SK-N-SH treated with all-trans-retinoic acid at 6 μM for 48 hours (cell line): ENCODE measurements at regions not wholly inside any gene's neighbourhood (a gene's known extent, or its start where the extent isn't known, plus 50 kb on each side); places are given as distances from the start of the nearest gene placed in this dataset.

Source experiments
- ATAC-seq: fragments of 200-7000 bp; cut with Tn5 transposase; 3 replicates; pipeline ENCODE4 v1.9.1; 2020; ENCODE audit warnings: mild to moderate bottlenecking, moderate library complexity
- ARNTL ChIP-seq: fragments of 450-650 bp; formaldehyde crosslinking; IDR thresholded peaks from 2 replicates; pipeline ENCODE4 v1.5.0; 2020; ENCODE audit warnings: low read depth, mild to moderate bottlenecking, moderate library complexity, borderline replicate concordance
- BACH2 ChIP-seq: fragments of 250-450 bp; sonication (Bioruptor Pico); IDR thresholded peaks from 2 replicates; pipeline ENCODE4 v1.9.0; 2021; ENCODE audit warnings: mild to moderate bottlenecking, borderline replicate concordance
- CSDC2 ChIP-seq: fragments of 250-450 bp; sonication (Bioruptor Pico); IDR thresholded peaks from 2 replicates; pipeline ENCODE4 v1.5.0; 2020; ENCODE audit warnings: mild to moderate bottlenecking, moderate library complexity
- ESRRG ChIP-seq: fragments of 250-450 bp; sonication (Bioruptor Pico); IDR thresholded peaks from 2 replicates; pipeline ENCODE4 v1.6.1; 2021; ENCODE audit warnings: mild to moderate bottlenecking
- GLIS3 ChIP-seq: fragments of 250-450 bp; sonication (Bioruptor Pico); IDR thresholded peaks from 2 replicates; pipeline ENCODE4 v1.5.0; 2020; ENCODE audit warnings: mild to moderate bottlenecking, moderate library complexity
- ISL1 ChIP-seq: fragments of 250-450 bp; sonication (Bioruptor Pico); IDR thresholded peaks from 2 replicates; pipeline ENCODE4 v2.1.2; 2022; ENCODE audit warnings: mild to moderate bottlenecking, moderate library complexity
- OSR1 ChIP-seq: fragments of 250-450 bp; sonication (Bioruptor Pico); IDR thresholded peaks from 2 replicates; pipeline ENCODE4 v1.8.0; 2022; ENCODE audit warnings: moderate library complexity, mild to moderate bottlenecking, inconsistent platforms
- PPARA ChIP-seq: fragments of 250-450 bp; sonication (Bioruptor Pico); IDR thresholded peaks from 2 replicates; pipeline ENCODE4 v1.5.0; 2020; ENCODE audit warnings: mild to moderate bottlenecking, borderline replicate concordance
- RARB ChIP-seq: fragments of 250-450 bp; sonication (Bioruptor Pico); IDR thresholded peaks from 2 replicates; pipeline ENCODE4 v1.8.0; 2021; ENCODE audit warnings: mild to moderate bottlenecking, moderate library complexity
- SNAI2 ChIP-seq: fragments of 250-450 bp; sonication (Bioruptor Pico); IDR thresholded peaks from 2 replicates; pipeline ENCODE4 v1.5.0; 2020; ENCODE audit warnings: mild to moderate bottlenecking, moderate library complexity
- TCF4 ChIP-seq: fragments of 250-450 bp; sonication (Bioruptor Pico); IDR thresholded peaks from 2 replicates; pipeline ENCODE4 v1.8.0; 2021; ENCODE audit warnings: mild to moderate bottlenecking, moderate library complexity, borderline replicate concordance
- TOX ChIP-seq: fragments of 250-450 bp; sonication (Bioruptor Pico); IDR thresholded peaks from 2 replicates; pipeline ENCODE4 v1.8.0; 2021; ENCODE audit warnings: mild to moderate bottlenecking, moderate library complexity, borderline replicate concordance
- ZC3H10 ChIP-seq: fragments of 250-450 bp; sonication (Bioruptor Pico); IDR thresholded peaks from 2 replicates; pipeline ENCODE4 v1.5.1; 2021; ENCODE audit warnings: mild to moderate bottlenecking, moderate library complexity
- ZFP3 ChIP-seq: fragments of 250-450 bp; sonication (Bioruptor Pico); IDR thresholded peaks from 2 replicates; pipeline ENCODE4 v1.5.0; 2020; ENCODE audit warnings: mild to moderate bottlenecking, moderate library complexity
- ZFP30 ChIP-seq: fragments of 450-650 bp; formaldehyde crosslinking; IDR thresholded peaks from 2 replicates; pipeline ENCODE4 v1.5.0; 2022; ENCODE audit warnings: mild to moderate bottlenecking, moderate library complexity
- ZNF565 ChIP-seq: fragments of 450-650 bp; formaldehyde crosslinking; conservative IDR thresholded peaks from 2 replicates; pipeline ENCODE4 v1.5.0; 2020; ENCODE audit warnings: low read depth, mild to moderate bottlenecking, moderate library complexity
- ZNF8 ChIP-seq: fragments of 450-650 bp; formaldehyde crosslinking; IDR thresholded peaks from 2 replicates; pipeline ENCODE4 v1.5.0; 2020; ENCODE audit warnings: mild to moderate bottlenecking, moderate library complexity
- TF ChIP-seq, protein P1 (sequence below): fragments of 250-450 bp; sonication (Bioruptor Pico); IDR thresholded peaks from 2 replicates; pipeline ENCODE4 v1.5.1; 2020; ENCODE audit warnings: low read depth, mild to moderate bottlenecking, moderate library complexity
- TF ChIP-seq, protein P2 (sequence below): fragments of 250-450 bp; sonication (Bioruptor Pico); IDR thresholded peaks from 2 replicates; pipeline ENCODE4 v1.5.1; 2021; ENCODE audit warnings: mild to moderate bottlenecking, moderate library complexity
- TF ChIP-seq, protein P3 (sequence below): fragments of 250-450 bp; sonication (Bioruptor Pico); IDR thresholded peaks from 2 replicates; pipeline ENCODE4 v1.8.0; 2020; ENCODE audit warnings: mild to moderate bottlenecking, moderate library complexity, borderline replicate concordance
- TF ChIP-seq, protein P4 (sequence below): fragments of 250-450 bp; sonication (Bioruptor Pico); IDR thresholded peaks from 2 replicates; pipeline ENCODE4 v1.8.0; 2021; ENCODE audit warnings: low read depth, mild to moderate bottlenecking, moderate library complexity, borderline replicate concordance

DNA sequence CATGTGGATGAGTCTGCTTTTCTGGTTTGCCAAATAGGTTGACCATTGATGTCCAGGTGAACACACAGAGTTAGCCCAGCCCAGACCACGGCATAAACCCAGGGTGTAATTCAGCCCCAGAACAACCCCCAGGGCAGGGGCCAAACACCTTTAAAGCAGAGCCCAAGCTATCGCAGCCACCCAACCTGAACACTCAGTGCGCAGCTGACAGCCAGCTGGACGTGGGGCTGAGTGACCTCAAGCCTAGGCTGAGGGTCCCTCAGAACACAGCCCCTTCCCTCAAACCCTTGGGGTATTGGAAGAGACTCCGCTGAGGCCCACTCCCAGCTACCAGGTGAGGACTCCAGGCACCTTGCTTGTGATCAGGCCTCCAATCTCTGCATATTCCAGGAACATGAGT is 161.5 kb upstream of the NECTIN1 start:
- no peak for ATAC-seq
- TF ChIP-seq TCF4 = no peak
- TF ChIP-seq RARB = no peak

DNA sequence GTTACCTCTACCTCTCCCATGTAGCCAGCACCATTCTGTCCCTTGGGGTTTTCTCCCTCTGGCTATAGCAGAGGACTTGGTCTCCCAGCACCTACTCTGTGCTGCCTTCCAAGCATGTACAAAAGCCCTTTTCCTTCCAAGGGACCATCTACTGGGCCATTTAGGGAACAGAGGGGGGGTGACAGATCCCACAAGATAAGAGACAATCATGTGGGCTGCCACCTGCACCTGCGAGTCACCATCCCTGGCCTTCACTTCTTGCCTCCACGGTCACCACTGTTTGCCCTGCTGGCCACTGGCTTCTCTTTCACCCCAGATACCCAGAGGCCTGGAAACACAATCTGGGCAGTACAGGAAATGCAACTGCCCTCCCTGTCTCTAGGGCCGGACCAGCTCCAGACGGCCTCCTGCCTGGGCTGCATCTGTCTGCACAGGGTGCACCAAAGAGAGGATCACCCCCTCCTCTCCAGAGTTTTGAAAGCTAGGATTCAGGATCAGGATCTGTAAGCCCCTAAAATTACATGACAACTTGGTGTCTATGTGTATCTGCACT is 160.8 kb upstream of the NECTIN1 start:
- no peak for TF ChIP-seq TOX
- no peak for TF ChIP-seq ESRRG (CRISPR knock-in tag)
- no peak for TF ChIP-seq GLIS3 (CRISPR knock-in tag)
- no peak for TF ChIP-seq ZFP3 (CRISPR knock-in tag)
- TF ChIP-seq ZNF8 = no peak
- no peak for TF ChIP-seq ISL1
- TF ChIP-seq, protein P1, sequence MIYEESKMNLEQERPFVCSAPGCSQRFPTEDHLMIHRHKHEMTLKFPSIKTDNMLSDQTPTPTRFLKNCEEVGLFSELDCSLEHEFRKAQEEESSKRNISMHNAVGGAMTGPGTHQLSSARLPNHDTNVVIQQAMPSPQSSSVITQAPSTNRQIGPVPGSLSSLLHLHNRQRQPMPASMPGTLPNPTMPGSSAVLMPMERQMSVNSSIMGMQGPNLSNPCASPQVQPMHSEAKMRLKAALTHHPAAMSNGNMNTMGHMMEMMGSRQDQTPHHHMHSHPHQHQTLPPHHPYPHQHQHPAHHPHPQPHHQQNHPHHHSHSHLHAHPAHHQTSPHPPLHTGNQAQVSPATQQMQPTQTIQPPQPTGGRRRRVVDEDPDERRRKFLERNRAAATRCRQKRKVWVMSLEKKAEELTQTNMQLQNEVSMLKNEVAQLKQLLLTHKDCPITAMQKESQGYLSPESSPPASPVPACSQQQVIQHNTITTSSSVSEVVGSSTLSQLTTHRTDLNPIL = no peak
- no peak for TF ChIP-seq ZC3H10 (CRISPR knock-in tag)
- TF ChIP-seq CSDC2 (CRISPR knock-in tag) = no peak
- TF ChIP-seq ARNTL (CRISPR knock-in tag) = no peak
- no peak for TF ChIP-seq ZFP30 (CRISPR knock-in tag)
- no peak for TF ChIP-seq OSR1
- TF ChIP-seq, protein P2, sequence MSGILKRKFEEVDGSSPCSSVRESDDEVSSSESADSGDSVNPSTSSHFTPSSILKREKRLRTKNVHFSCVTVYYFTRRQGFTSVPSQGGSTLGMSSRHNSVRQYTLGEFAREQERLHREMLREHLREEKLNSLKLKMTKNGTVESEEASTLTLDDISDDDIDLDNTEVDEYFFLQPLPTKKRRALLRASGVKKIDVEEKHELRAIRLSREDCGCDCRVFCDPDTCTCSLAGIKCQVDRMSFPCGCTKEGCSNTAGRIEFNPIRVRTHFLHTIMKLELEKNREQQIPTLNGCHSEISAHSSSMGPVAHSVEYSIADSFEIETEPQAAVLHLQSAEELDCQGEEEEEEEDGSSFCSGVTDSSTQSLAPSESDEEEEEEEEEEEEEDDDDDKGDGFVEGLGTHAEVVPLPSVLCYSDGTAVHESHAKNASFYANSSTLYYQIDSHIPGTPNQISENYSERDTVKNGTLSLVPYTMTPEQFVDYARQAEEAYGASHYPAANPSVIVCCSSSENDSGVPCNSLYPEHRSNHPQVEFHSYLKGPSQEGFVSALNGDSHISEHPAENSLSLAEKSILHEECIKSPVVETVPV (CRISPR knock-in tag) = no peak
- TF ChIP-seq, protein P3, sequence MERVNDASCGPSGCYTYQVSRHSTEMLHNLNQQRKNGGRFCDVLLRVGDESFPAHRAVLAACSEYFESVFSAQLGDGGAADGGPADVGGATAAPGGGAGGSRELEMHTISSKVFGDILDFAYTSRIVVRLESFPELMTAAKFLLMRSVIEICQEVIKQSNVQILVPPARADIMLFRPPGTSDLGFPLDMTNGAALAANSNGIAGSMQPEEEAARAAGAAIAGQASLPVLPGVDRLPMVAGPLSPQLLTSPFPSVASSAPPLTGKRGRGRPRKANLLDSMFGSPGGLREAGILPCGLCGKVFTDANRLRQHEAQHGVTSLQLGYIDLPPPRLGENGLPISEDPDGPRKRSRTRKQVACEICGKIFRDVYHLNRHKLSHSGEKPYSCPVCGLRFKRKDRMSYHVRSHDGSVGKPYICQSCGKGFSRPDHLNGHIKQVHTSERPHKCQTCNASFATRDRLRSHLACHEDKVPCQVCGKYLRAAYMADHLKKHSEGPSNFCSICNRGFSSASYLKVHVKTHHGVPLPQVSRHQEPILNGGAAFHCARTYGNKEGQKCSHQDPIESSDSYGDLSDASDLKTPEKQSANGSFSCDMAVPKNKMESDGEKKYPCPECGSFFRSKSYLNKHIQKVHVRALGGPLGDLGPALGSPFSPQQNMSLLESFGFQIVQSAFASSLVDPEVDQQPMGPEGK (CRISPR knock-in tag) = no peak
- no peak for TF ChIP-seq PPARA (CRISPR knock-in tag)
- no peak for TF ChIP-seq RARB
- no peak for TF ChIP-seq BACH2
- peak; percentile 17; the same call in 1 of the 3 replicates for ATAC-seq

DNA sequence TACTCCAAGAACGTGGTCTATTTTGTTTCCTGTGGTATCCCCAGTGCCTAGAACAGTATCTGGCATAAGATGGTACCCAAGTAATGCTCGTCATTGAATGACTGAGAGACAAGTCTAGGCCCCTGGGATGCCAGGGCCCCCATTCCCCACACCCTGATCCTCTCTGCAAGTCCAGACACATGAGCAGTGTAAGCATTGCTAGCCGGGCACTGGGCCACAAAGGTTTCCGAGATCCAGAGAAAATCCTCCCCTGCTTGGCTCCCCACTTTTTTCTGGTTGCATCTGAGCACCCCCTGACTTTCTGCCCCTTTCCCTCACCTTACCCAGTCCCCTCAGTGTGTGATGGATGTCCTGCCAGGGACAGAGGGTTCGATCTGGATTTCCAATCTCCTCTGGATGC is 160.1 kb upstream of the NECTIN1 start:
- no peak for ATAC-seq
- TF ChIP-seq ZNF8 (no peak), RARB (no peak), PPARA (CRISPR knock-in tag) (no peak)

DNA sequence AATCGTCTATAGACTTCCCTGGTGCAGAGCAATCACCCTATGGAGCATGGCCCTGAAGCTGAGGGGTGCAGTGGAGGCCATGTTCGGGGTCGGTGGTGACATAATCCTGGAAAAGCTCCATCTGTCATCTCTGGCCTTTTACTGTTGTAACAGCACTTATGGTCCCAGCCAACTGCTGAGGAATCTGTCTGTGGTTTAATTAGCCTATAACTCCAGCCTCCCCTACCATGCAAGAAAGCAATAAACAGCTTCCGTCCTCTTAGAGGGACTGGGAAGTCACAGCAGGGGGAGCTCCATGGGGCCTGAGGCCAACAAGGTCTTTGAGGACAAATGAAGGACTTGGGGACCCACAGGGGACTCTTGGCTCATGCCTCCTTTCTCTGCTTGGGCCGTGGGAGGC is 159.1 kb upstream of the NECTIN1 start:
- no peak for ATAC-seq
- TF ChIP-seq ZNF8 (no peak), OSR1 (no peak), SNAI2 (CRISPR knock-in tag) (no peak), ZNF565 (CRISPR knock-in tag) (no peak), TCF4 (no peak), ZFP30 (CRISPR knock-in tag) (no peak), ARNTL (CRISPR knock-in tag) (no peak), CSDC2 (CRISPR knock-in tag) (no peak)
- TF ChIP-seq, protein P2 (CRISPR knock-in tag) = no peak
- TF ChIP-seq, protein P3 (CRISPR knock-in tag) = no peak
- TF ChIP-seq, protein P4, sequence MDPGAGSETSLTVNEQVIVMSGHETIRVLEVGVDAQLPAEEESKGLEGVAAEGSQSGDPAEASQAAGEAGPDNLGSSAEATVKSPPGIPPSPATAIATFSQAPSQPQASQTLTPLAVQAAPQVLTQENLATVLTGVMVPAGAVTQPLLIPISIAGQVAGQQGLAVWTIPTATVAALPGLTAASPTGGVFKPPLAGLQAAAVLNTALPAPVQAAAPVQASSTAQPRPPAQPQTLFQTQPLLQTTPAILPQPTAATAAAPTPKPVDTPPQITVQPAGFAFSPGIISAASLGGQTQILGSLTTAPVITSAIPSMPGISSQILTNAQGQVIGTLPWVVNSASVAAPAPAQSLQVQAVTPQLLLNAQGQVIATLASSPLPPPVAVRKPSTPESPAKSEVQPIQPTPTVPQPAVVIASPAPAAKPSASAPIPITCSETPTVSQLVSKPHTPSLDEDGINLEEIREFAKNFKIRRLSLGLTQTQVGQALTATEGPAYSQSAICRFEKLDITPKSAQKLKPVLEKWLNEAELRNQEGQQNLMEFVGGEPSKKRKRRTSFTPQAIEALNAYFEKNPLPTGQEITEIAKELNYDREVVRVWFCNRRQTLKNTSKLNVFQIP = no peak
